Fibroblast of skin of abdomen (primary cell): ENCODE measurements at regions not wholly inside any gene's neighbourhood (a gene's known extent, or its start where the extent isn't known, plus 50 kb on each side); places are given as distances from the start of the nearest gene placed in this dataset.

Experiments used
- DNase-seq: peaks from one replicate; pipeline ENCODE4 v3.0.0-alpha.2; 2013

- no peak for DNase-seq
Measured at GRCh38 chr3:118740722-118741290, 293.8 kb downstream of the IGSF11 start.

GRCh38 chr3:118742760-118743159 lies 291.9 kb downstream of the IGSF11 start:
- DNase-seq, result no peak

GRCh38 chr3:118744186-118744585 lies 290.5 kb downstream of the IGSF11 start:
- DNase-seq, result no peak

GRCh38 chr3:118754406-118755252 lies 280.0 kb downstream of the IGSF11 start:
- DNase-seq, result no peak

- no peak for DNase-seq
Measured at GRCh38 chr3:118755253-118755801, 279.3 kb downstream of the IGSF11 start.

DNA sequence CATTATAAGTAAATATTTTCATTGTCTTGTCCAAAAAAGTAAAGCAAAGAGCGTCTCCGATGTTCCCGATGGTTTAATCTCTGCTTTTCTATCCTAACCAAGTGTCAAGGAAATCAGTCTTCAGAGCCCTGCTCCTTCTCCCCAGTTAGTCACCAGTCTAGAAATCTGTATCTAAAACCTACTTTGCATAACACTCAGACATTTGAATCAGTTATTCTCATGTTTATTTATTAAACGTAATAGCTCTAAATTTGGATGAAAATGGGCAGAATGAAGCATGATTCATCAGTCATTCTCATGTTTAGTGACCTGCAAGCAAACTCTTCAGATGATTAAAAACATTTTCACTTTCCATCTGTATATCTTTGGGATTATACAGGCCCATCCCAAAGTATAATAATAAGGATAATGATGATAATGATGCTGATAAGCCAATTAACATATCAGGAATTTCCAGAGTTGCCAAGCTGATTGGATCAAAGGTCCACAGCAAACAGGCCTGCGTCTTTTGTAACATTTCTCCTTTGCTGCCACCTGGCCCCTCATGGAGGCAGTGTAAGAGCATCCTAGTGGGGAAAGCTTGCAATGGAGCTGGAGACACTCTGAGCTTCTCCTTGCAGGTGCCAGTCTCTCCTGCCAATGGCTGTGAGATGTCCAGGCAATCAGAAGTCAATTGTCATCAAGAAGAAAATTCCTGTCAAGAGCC lies 273.9 kb downstream of the IGSF11 start:
- no peak for DNase-seq

- DNase-seq, result no peak
Measured at GRCh38 chr3:118761291-118761606, 273.4 kb downstream of the IGSF11 start.

DNA sequence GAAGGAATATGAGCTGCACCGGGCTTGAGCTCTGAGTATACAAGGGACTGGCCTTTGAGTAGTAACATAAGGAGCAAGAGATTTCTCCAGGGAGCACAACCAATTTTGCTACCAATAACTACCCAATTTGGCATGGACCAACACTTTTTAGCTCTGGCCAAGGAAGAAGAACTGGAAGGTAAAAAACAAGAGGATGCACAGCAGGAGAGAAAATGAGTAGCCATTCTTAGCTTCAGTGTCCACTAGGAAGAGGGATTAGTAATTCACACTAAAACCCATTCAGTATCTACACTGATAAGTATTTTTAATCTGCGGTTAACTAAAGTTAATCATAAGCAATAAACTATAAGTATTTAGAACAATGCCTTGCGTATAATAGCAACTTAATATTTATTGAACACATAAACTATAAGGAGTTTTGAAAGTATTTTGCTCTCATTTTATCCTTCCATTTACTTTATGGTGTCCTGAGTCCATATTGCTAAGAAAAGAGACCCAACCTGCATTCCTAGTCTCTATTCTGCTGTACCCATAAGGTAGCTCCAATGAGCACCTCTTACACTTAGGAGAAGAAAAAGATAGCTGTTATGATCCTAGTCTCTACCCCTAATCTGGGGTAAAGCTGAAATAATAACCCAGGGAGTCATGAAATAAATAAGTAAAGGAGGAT lies 268.9 kb downstream of the IGSF11 start:
- no peak for DNase-seq

GRCh38 chr3:118766306-118766669 lies 268.4 kb downstream of the IGSF11 start:
- DNase-seq, result no peak

- DNase-seq, result no peak
Measured at GRCh38 chr3:118772036-118772435, 262.6 kb downstream of the IGSF11 start.

GRCh38 chr3:118772547-118773011 lies 262.1 kb downstream of the IGSF11 start:
- DNase-seq, result no peak

GRCh38 chr3:118775021-118775420 lies 259.6 kb downstream of the IGSF11 start:
- DNase-seq, result no peak

- DNase-seq, result no peak
Measured at GRCh38 chr3:118778201-118778600, 256.4 kb downstream of the IGSF11 start.

- no peak for DNase-seq
Measured at GRCh38 chr3:118781232-118781631, 253.4 kb downstream of the IGSF11 start.

DNA sequence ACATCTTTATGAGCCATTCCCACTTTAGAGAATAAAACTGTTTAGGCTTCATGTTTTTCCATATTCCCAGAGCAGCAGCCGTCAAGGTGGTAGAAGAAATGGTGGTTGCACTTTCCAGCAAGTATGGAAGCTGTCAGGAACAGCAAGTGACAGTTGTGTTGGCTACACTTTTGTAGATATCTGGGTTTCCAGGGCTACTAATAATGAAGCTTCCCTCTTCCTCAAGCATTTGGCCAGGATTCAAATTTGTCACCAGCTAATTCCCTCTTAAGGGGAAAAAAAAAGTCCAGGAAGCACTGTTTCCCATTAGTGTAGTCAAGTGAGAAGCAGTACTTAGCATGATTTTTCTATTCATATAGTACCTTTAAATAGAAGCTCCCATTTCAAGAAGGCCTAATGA lies 252.8 kb downstream of the IGSF11 start:
- no peak for DNase-seq

- DNase-seq, result no peak
Measured at GRCh38 chr3:118782755-118783202, 251.9 kb downstream of the IGSF11 start.

GRCh38 chr3:118785415-118785814 lies 249.2 kb downstream of the IGSF11 start:
- no peak for DNase-seq

GRCh38 chr3:118791246-118791645 lies 243.4 kb downstream of the IGSF11 start:
- no peak for DNase-seq

DNA sequence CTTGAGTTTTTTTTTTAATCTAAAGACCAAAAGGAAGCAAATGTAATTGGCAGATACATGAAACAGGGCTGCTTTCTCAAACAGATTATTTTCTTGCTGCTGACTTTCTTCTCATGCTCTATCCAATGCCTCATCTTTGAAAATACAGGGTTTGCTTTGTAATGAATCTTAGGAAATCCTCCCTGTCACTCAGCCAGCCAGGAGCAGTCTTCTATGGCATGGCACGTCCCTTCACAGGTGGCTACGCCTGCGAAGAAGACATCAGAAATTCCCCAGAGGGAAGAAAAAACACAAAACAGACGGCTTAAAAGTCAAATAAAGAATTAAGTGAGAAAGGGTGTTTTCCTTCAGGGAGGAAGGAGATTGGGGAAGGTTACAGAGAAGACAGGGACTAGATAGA lies 242.5 kb downstream of the IGSF11 start:
- no peak for DNase-seq

DNA sequence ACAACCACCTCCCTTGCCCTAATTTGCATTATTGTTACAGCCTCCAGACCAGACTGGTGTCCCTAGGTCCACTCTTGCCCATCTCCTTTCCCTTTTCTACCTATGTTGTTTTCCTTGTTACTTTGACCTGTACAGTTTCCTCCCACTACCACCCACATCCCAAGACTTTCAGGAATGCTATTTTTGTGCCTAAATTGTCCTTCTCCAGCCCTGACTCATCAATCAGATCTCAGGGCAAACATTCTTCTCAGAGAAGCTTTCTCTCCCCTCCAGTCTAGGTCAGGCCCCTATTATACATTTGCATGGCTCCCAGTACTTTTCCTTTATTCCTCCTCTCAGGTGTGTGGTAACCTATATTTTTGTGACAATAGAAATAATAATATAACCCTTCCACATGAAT lies 241.5 kb downstream of the IGSF11 start:
- no peak for DNase-seq

GRCh38 chr3:118799303-118799702 lies 235.3 kb downstream of the IGSF11 start:
- no peak for DNase-seq

GRCh38 chr3:118801899-118802298 lies 232.7 kb downstream of the IGSF11 start:
- DNase-seq, result no peak
